ENCODE measurements at regions not wholly inside any gene's neighbourhood (a gene's known extent, or its start where the extent isn't known, plus 50 kb on each side); places are given as distances from the start of the nearest gene placed in this dataset. TPM values are rescaled to one million over a fixed set of nuclear protein-coding genes. Genes with fewer than 3 reads are reported as not detected.

DNA sequence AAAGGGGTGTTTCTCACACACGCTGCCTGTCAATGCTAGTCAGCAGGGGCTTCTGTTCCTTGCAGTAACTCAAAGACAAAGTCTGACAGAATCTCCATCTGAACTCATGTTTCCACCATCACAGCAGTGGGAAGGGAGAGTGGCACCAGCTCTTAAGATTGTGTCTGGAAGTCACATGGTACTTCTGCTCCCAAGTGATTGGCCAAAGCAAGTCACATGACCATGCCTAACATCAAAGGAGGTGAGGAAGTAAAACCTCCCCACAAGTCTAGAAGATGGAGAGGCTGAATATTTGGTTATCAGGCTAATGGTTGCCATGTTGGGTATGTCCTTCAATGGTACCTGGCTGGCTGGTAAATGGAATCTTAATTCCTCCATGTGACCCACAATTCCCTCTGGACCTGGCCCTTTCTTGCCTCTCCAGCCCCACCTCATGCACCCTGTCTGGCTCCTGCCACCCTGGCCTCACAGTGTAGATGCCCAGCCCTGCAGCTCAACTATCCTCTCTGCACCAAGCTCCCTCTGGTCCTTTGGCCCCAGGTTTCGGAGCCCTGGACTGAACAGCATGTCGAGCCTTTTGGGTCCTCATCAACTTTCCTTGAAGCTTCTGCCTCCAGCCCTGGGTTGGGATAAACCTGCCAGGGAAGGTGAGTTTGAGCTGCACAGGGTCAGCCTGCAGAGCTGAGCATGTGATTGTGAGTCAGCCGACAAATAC, 51.0 kb upstream of the PMEPA1 start:
- Mint-ChIP-seq H3K4me1 (ENCODE audit: unreplicated experiment) (peaks cover 4% of the 10 kb centered on the region), H3K27me3 (peaks cover 18% of the 10 kb centered on the region)

DNA sequence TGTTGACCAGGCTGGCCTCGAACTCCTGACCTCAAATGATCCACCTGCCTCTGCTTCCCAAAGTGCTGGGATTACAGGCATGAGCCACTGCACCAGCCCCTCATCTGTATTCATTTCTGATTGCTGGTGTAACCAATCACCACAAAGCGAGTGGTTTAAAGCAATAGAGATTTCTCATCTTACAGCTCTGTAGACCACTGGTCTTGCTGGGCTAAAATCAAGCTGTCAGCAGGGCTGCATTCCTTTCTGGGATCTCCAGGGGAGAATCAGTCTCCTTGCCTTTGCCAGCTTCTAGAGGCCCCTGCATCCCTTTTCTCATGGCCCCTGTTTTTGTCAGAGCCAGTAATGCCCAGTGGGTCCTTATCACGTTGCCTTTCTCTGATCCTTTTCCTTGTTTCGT, 49.9 kb upstream of the PMEPA1 start:
- no peak for TF ChIP-seq CTCF (conservative IDR thresholded peaks at IDR 0.05)

More for the DNA sequence above, 51.0 kb upstream of the PMEPA1 start:
- TF ChIP-seq CTCF (conservative IDR thresholded peaks at IDR 0.05), result no peak
- H3K9me3 Mint-ChIP-seq, result no peaks in the 10 kb centered on the region
- DNase-seq (ENCODE audit: extremely low spot score, unreplicated experiment), result no peak
- H3K4me3 Mint-ChIP-seq, result no peak overlapping the region
- H3K27ac Mint-ChIP-seq, result no peak overlapping the region
- no peaks in the 10 kb centered on the region for H3K36me3 Mint-ChIP-seq

More for the DNA sequence above, 49.9 kb upstream of the PMEPA1 start:
- peaks cover 4% of the 10 kb centered on the region for H3K4me1 Mint-ChIP-seq (ENCODE audit: unreplicated experiment)
- H3K9me3 Mint-ChIP-seq, result no peaks in the 10 kb centered on the region
- no peak overlapping the region for H3K27ac Mint-ChIP-seq
- no peaks in the 10 kb centered on the region for H3K36me3 Mint-ChIP-seq
- no peak overlapping the region for H3K4me3 Mint-ChIP-seq
- no peak for DNase-seq (ENCODE audit: extremely low spot score, unreplicated experiment)
- H3K27me3 Mint-ChIP-seq, result peaks cover 23% of the 10 kb centered on the region

Small RNA genes lying in the stretch of these regions (microRNA-seq; reads per million reads assigned to microRNA genes)
- not detected for gene MIR4532

All from type B pancreatic cell (in vitro differentiated cells).